ENCODE measurements at regions not wholly inside any gene's neighbourhood (a gene's known extent, or its start where the extent isn't known, plus 50 kb on each side); places are given as distances from the start of the nearest gene placed in this dataset.
"Not testable (repeated sequence)": the region's sequence is repeated elsewhere in the genome, so short reads cannot be mapped to it uniquely, and the experiment has no call there.

DNA sequence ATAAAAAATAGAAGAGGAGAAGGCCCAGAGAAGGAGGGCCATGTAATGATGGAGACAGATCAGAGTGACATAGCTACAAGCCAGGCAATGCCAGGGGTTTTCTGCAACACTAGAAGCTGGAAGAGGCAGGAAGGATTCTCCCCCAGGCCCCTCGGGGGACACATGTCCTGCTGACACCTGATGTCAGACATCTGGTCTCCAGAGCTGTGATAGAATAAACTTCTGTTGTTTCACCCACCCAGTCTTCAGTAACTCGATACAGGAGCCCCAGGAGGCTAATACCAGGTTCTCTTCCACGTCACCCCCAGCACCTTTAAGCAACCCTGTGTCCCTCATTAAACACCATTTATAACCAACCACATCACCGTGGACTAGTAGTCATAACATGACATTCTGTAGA lies 94.9 kb downstream of the TMEM130 start:
- no peak for DNase-seq (ENCODE audit: low read depth)

DNA sequence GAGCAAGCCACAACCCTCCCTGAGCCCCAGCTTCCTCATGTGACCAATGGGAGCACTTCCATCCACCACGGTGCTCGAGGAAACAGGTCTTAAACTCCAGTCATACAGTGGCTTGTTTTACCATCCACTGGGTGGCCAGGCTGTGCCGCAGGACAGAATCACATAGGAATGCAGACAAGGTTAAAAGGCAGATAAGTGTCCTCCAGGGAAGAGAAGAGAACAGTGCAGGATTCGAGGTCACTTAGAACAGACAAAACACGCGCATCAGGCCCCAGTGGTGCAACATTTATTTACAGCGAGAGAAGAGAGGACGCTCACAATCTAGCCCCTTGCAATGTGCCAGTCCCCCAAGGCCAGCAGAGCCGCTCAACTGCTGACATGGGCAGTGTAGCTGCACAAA lies 92.8 kb downstream of the TMEM130 start:
- DNase-seq (ENCODE audit: low read depth) = no peak

DNA sequence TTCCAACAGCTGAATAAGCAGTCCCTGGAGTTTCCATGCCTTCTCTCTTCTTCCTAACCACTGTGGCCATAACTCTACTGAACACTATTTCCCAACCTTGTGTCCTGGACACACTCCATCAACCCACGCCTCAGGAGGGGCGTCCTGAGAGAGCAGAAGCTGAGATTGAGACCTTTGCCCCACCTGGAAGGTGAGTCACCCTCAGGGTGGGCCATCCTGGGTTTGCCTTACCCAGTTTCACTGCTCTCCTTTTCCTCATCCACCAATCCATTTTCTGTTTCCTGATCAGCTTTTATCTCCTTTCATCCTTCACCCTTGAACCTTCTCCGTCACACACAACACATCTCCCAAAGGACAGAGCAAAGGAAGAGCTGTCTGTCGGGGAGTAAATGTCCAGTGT lies 91.4 kb downstream of the TMEM130 start:
- no peak for DNase-seq (ENCODE audit: low read depth)

DNA sequence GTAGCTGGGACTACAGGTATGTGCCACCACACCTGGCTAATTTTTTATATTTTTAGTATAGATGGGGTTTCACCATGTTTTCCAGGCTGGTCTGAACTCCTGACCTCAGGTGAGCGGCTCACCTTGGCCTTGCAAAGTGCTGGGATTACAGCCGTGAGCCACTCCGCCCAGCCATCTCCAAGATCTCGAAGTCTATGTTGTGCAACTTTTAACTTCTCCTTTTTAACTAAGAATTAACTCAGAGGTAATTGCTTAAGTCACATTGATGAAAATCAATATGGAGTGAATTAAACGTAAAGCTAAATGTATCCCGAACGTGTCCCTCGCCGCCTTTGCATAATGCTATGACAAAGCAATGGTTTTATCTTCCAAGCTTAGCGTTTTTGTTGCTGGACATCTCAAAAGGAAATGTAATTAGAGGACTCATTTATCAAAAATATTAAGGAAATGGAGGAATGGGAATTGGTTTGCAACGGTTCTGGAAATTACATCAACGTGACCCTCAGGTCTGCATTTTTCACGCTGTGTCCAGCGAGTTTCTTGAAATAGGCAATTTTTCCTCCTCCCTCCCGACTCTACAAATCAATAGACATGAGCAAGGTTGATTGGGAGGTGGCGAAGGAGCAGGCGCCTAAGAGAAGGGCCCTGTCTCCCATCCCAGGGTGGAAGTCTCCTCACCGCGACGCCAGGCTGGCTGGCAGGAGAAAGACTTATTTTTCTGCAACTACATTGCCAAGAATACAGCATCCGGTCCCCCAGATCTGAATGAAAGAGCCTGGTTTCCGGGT lies 89.8 kb downstream of the TMEM130 start:
- DNase-seq (ENCODE audit: low read depth) = no peak

DNA sequence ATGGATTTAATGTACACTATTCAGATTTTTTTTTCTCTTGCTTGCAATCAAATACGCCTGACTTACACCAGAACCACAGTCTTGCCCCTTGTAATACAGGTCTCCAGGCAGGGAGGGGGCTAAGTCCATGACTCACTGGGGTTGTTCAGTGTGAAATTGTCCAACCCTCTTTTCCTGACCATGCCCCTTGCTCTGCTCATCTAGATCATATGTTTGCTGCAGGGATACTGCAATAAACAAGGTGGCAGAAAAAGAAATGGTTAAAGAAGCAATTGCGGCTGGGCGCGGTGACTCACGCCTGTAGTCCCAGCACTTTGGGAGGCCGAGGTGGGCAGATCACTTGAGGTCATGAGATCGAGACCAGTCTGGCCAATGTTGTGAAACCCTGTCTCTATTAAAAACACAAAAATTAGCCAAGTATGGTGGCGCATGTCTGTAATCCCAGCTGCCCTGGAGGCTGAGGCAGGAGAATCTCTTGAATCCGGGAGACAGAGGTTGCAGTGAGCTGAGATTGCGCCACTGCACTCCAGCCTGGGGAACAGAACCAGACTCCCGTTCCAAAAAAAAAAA lies 85.5 kb downstream of the TMEM130 start:
- DNase-seq (ENCODE audit: low read depth) = no peak

DNA sequence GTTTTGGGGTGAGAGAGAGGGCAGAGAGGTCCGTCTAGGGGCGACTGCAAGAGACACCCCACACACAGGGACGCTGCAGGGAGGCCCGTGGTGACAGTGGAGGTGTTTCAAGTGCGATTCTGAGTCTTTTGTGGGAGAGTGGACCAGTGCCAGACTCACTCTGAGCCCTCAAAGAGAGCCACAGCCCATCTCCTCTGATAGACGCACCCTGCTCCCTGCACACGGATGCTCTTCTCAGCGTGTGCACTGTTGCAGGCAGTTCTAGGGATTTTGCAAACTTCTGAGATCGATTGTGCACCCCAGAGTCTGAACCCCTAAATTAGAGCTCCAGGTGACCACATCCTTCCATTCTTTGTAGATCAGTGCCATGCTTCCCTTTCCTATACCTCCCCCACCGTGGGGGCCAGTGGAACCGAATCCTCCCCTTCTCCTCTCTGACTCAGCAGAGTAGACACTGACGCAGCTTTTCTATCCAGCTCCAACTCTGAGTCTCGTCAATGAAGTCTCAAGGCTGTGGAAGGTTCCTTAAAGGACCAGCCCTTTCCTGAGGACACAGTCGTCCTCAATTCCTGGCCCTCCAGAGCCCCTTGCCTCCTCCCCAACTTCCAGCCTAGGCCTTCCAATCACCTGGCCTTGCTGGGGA lies 83.8 kb downstream of the TMEM130 start:
- DNase-seq (ENCODE audit: low read depth) = no peak

DNA sequence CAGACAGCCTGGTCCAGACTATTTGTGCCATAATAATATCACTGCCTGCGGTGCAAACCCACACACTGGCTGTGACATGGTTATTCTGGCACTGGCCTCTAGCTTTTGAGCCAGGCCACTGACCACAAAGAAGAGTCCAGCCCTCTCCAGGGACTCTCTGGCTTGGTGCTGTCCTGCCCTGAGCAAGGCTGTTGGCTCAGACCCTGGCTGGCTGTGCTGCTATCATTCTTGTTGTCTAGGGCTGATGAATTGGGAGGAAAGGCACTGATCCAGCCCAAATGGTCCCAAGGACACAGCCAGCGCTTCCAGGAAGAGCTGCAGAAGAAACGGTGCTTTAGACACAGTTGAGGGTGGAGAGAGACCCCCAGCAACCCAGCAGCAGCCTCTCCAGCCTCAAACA lies 80.8 kb downstream of the TMEM130 start:
- no peak for DNase-seq (ENCODE audit: low read depth)

DNA sequence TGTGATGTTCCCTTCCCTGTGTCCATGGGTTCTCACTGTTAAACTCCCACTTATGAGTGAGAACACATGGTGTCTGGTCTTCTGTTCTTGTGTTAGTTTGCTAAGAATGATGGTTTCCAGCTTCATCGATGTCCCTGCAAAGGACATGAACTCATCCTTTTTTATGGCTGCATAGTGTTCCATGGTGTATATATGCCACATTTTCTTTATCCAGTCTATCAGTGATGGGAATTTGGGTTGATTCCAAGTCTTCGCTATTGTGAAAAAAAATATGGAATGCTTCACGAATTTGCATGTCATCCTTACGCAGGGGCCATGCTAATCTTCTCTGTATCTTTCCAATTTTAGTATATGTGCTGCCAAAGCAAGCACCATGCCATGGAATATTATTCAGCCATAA lies 75.4 kb downstream of the TMEM130 start:
- not testable (repeated sequence) for DNase-seq (ENCODE audit: low read depth)

DNA sequence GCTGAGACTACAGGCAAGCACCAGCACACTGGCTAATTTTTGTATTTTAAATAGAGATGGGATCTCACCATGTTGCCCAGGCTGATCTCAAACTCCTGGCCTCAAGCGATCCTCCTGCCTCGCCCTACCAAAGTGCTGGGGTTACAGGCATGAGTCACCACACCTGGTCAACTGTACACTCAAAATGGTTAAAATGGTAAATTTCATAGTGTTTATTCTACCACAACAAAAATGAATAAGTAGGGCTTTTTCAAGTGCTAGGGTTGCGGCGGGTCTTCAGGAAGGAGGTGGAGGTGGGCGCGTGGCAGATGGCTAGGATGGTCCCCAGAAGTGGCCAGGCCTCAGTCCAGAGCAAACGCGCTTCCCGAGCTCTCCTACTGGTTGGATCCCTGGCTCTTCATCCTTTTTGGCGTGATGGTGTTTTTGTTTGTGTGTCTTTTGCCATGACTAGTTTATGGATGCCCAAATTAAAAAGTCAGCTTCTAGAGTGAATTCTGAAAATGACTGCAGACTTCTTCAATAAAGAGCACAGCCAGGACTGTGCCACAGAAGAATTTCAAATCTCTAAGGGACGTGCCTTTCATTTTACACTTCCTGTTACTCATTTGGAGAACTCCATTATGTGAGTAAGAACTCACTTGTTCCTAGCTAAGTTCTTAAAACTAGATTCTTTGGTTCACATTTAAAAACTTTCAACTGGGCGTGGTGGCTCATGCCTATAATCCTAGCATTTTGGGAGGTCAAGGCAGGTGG lies 73.9 kb downstream of the TMEM130 start:
- no peak for DNase-seq (ENCODE audit: low read depth)

Measured in activated gamma-delta T cell treated with anti-CD3 and anti-CD28 coated beads, Interleukin-2, amount 50 U/mL, for 16 hours (primary cell).